Bronchial epithelial cell (primary cell): ENCODE measurements at regions not wholly inside any gene's neighbourhood (a gene's known extent, or its start where the extent isn't known, plus 50 kb on each side); places are given as distances from the start of the nearest gene placed in this dataset.

ENCODE experiments used
- DNase-seq: peaks from one replicate; pipeline ENCODE4 v3.0.0-alpha.2; 2010; ENCODE audit warnings: low read depth
- FAIRE-seq: peaks from 2 replicates; lab custom pipeline; 2011; peaks lifted over from hg19 to GRCh38; lab: Jason Lieb, UNC
- H3K27me3 ChIP-seq: 2 replicates; pipeline ENCODE4 v1.5.1; 2011; ENCODE audit warnings: low read length; ENCODE audit not compliant: control insufficient read depth, insufficient read depth
- H3K36me3 ChIP-seq: 2 replicates; pipeline ENCODE4 v1.5.1; 2011; ENCODE audit warnings: low read length; ENCODE audit not compliant: control insufficient read depth, insufficient read depth
- H3K4me3 ChIP-seq: 2 replicates; pipeline ENCODE4 v1.5.1; 2011; ENCODE audit warnings: mild to moderate bottlenecking, low read depth, low read length, control low read depth
- CTCF ChIP-seq: IDR thresholded peaks from 2 replicates; pipeline ENCODE4 v1.5.1; 2011; ENCODE audit warnings: mild to moderate bottlenecking, moderate library complexity, low read length, control low read depth, inconsistent platforms; ENCODE audit not compliant: insufficient read depth, severe bottlenecking

- DNase-seq = no peak
Measured at GRCh38 chr6:50276771-50277261, 227.1 kb upstream of the DEFB112 start.

GRCh38 chr6:50277774-50278173, 228.0 kb upstream of the DEFB112 start:
- FAIRE-seq (no peak), DNase-seq (no peak)
- no peak overlapping the region for H3K4me3 ChIP-seq
- TF ChIP-seq CTCF = no peak
- no peaks in the 10 kb centered on the region for H3K27me3 ChIP-seq
- no peaks in the 10 kb centered on the region for H3K36me3 ChIP-seq

More at GRCh38 chr6:50276771-50277261, 227.1 kb upstream of the DEFB112 start:
- no peaks in the 10 kb centered on the region for H3K36me3 ChIP-seq
- no peak for TF ChIP-seq CTCF
- no peak for FAIRE-seq
- no peaks in the 10 kb centered on the region for H3K27me3 ChIP-seq
- no peak overlapping the region for H3K4me3 ChIP-seq

DNA sequence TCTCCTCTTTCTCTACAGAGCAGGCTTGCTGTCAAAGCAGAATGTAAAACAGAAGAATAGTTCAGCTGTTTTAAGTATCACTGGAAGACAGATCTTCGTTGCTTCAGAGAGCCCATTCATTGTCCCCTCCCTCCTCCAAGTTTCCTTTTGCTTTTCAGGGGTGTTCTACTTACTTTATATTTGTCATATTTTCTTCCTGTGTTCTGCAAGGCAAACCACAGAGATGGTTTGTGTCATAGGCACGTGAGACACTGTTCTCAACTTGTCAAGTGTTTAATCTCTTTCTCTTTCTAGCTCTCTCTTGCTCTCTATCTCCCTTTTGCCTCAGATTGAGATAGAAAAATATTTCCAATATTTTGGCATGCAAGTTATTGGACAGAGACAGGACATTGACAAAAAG, 228.9 kb upstream of the DEFB112 start:
- Histone ChIP-seq H3K36me3 (no peaks in the 10 kb centered on the region), H3K27me3 (no peaks in the 10 kb centered on the region), H3K4me3 (no peak overlapping the region)
- no peak for FAIRE-seq
- DNase-seq = no peak
- TF ChIP-seq CTCF = no peak

- H3K36me3 ChIP-seq = no peaks in the 10 kb centered on the region
- FAIRE-seq = no peak
Measured at GRCh38 chr6:50285735-50286134, 236.0 kb upstream of the DEFB112 start.

DNA sequence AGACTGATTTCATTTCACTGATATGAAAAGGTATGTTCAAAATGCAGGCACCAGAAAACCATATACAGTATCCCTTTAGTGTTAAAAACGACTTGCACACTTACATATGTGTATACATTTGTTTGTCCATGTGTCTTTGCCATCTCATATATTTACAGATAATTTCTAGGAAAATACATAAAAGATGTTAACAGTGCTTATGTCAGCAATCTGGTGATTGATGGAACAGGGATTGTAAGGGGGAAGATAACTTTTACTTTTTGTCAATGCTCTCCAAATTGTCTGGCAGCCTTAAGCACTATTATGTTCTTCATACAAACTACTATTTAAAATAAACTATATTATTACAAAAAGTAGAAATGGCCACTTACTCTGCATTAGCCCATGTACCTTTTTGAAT, 238.5 kb upstream of the DEFB112 start:
- DNase-seq = no peak
- no peaks in the 10 kb centered on the region for H3K27me3 ChIP-seq
- no peak for TF ChIP-seq CTCF
- H3K4me3 ChIP-seq = no peak overlapping the region
- H3K36me3 ChIP-seq = no peaks in the 10 kb centered on the region
- FAIRE-seq = no peak

More at GRCh38 chr6:50285735-50286134, 236.0 kb upstream of the DEFB112 start:
- no peak overlapping the region for H3K4me3 ChIP-seq
- no peak for DNase-seq
- no peaks in the 10 kb centered on the region for H3K27me3 ChIP-seq
- no peak for TF ChIP-seq CTCF

DNA sequence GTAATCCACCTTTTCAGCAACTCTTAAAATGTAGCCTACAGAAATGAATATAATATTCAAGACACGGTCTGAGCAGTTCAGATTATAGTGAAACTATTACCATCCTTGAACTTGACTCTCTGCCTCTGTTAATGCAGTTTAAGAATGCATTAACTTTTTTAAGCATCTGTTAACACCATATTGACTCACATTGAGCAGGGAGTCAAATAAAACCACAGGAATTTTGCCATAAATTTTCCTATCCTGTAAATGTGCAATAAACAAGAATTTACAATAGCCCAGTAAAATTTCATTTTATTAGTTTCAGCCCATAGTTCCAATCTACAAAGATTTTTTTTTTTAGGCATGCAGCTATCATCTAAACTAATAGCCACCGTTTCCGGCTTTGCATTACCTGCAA, 239.2 kb upstream of the DEFB112 start:
- FAIRE-seq = no peak

More for the DNA sequence above, 239.2 kb upstream of the DEFB112 start:
- H3K27me3 ChIP-seq = no peaks in the 10 kb centered on the region
- TF ChIP-seq CTCF = no peak
- DNase-seq = no peak
- no peak overlapping the region for H3K4me3 ChIP-seq
- H3K36me3 ChIP-seq = no peaks in the 10 kb centered on the region
